ENCODE measurements at regions not wholly inside any gene's neighbourhood (a gene's known extent, or its start where the extent isn't known, plus 50 kb on each side); places are given as distances from the start of the nearest gene placed in this dataset.
"Not testable (repeated sequence)": the region's sequence is repeated elsewhere in the genome, so short reads cannot be mapped to it uniquely, and the experiment has no call there.

DNA sequence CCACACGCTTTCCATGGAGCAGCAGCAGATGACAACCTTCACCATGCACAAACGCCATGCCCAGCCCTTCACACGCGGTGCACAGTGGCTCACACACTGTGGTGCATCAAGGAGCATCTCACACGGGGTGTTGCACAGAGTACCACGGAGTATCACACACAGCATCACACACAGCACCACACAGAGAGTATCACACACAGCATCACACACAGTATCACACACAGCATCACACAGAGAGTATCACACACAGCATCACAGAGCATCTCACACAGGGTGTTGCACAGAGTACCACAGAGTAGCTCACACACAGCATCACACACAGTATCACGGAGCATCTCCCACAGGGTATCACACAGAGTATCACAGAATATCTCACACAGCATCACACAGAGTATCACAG is 122.2 kb upstream of the RAB4A start:
- DNase-seq (ENCODE audit: low read depth, low spot score), result no peak
- intact Hi-C loops (cut with micrococcal nuclease; ENCODE audit: unreplicated experiment) (no loop called here), in situ Hi-C loops (cut with HindIII; ENCODE audit: low pct_unique_long_range_greater_than_20kb, low sequenced_read_pairs) (no loop called here)
- Histone ChIP-seq H3K9me3 (ENCODE audit: control insufficient read depth, insufficient read depth, low read depth, low read length) (no peaks in the 10 kb centered on the region), H3K4me1 (ENCODE audit: control insufficient read depth, insufficient read depth, low read length) (no peaks in the 10 kb centered on the region), H3K4me3 (ENCODE audit: low read depth in 2 of 2, low read length in 2 of 2) (no peak overlapping the region), H3K27ac (ENCODE audit: low read length) (no peak overlapping the region), H3K36me3 (ENCODE audit: control insufficient read depth, insufficient read depth, low read length) (no peaks in the 10 kb centered on the region), H3K27me3 (ENCODE audit: control insufficient read depth, insufficient read depth, low read length) (peaks cover 4% of the 10 kb centered on the region)
- ChIA-PET POLR2A (no interaction called here), CTCF (no interaction called here)
- no TSS peak for BruUV-seq (replicated peaks)
- 0 out of 2 replicates have a peak, but pooled peaks have one; percentile 21 for ATAC-seq
- no peak for TF ChIP-seq POLR2AphosphoS5 (IDR thresholded peaks at IDR 0.05; ENCODE audit: low read depth, low read length)
- TF ChIP-seq SIN3A (IDR thresholded peaks at IDR 0.05; ENCODE audit: borderline replicate concordance, insufficient read depth, low read depth, low read length), result no peak
- no peak for TF ChIP-seq REST (IDR thresholded peaks at IDR 0.05; ENCODE audit: insufficient read depth in 1 of 2, low read depth in 2 of 2, low read length in 1 of 2)
- TF ChIP-seq, protein P1, sequence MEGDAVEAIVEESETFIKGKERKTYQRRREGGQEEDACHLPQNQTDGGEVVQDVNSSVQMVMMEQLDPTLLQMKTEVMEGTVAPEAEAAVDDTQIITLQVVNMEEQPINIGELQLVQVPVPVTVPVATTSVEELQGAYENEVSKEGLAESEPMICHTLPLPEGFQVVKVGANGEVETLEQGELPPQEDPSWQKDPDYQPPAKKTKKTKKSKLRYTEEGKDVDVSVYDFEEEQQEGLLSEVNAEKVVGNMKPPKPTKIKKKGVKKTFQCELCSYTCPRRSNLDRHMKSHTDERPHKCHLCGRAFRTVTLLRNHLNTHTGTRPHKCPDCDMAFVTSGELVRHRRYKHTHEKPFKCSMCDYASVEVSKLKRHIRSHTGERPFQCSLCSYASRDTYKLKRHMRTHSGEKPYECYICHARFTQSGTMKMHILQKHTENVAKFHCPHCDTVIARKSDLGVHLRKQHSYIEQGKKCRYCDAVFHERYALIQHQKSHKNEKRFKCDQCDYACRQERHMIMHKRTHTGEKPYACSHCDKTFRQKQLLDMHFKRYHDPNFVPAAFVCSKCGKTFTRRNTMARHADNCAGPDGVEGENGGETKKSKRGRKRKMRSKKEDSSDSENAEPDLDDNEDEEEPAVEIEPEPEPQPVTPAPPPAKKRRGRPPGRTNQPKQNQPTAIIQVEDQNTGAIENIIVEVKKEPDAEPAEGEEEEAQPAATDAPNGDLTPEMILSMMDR (IDR thresholded peaks at IDR 0.05), result no peak
- no peak for TF ChIP-seq TCF7L2 (IDR thresholded peaks at IDR 0.05; ENCODE audit: low read depth, low read length)

DNA sequence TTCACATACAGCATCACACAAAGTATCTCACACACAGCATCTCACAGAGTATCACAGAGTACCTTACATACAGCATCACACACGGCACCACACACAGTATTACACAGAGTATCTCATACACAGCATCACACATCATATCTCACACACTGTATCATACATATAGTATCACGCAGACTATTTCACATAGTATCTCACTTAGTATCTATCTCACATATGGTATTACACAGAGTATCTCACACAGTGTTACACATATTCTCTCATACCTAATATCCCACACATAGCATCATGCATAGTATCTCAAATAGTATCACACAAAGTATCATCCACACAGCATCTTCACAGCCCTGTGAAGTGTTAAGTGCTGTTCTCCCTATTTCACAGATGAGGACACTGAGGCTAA is 121.5 kb upstream of the RAB4A start:
- no TSS peak for BruUV-seq (replicated peaks)
- H3K9me3 ChIP-seq (ENCODE audit: control insufficient read depth, insufficient read depth, low read depth, low read length), result no peaks in the 10 kb centered on the region
- DNase-seq (ENCODE audit: low read depth, low spot score), result no peak
- CTCF ChIA-PET, result no interaction called here
- intact Hi-C loops (cut with micrococcal nuclease; ENCODE audit: unreplicated experiment) (no loop called here), in situ Hi-C loops (cut with HindIII; ENCODE audit: low pct_unique_long_range_greater_than_20kb, low sequenced_read_pairs) (no loop called here)
- no peak overlapping the region for H3K27ac ChIP-seq (ENCODE audit: low read length)
- ATAC-seq, result no peak
- H3K4me1 ChIP-seq (ENCODE audit: control insufficient read depth, insufficient read depth, low read length), result no peaks in the 10 kb centered on the region
- TF ChIP-seq TCF7L2 (IDR thresholded peaks at IDR 0.05; ENCODE audit: low read depth, low read length), result no peak
- H3K4me3 ChIP-seq (ENCODE audit: low read depth in 2 of 2, low read length in 2 of 2), result no peak overlapping the region
- H3K36me3 ChIP-seq (ENCODE audit: control insufficient read depth, insufficient read depth, low read length), result no peaks in the 10 kb centered on the region
- POLR2A ChIA-PET, result no interaction called here
- peaks cover 4% of the 10 kb centered on the region for H3K27me3 ChIP-seq (ENCODE audit: control insufficient read depth, insufficient read depth, low read length)

DNA sequence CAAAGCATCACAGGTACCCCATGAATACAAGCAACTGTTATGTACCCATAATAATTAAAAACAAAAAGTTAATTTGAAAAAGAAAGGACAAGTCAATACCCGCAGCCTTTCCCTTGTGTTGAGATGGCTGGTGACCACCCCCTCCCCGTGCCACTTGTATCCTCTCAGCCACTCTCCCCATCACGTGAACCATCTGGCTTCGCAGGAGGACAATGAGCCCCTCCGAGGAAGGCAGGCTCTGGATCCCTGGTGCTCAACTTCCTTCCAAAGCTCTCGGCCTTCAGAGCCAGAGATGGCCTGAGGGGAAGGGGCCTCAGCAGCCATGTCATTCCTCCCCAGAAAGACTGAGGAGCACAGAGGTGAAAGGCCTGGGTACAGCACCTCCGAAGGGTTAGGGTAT is 120.4 kb upstream of the RAB4A start:
- CTCF ChIA-PET, result no interaction called here
- ATAC-seq (no peak), DNase-seq (ENCODE audit: low read depth, low spot score) (no peak)
- Histone ChIP-seq H3K4me3 (ENCODE audit: low read depth in 2 of 2, low read length in 2 of 2) (no peak overlapping the region), H3K9me3 (ENCODE audit: control insufficient read depth, insufficient read depth, low read depth, low read length) (no peaks in the 10 kb centered on the region), H3K27me3 (ENCODE audit: control insufficient read depth, insufficient read depth, low read length) (peaks cover 4% of the 10 kb centered on the region), H3K4me1 (ENCODE audit: control insufficient read depth, insufficient read depth, low read length) (no peaks in the 10 kb centered on the region), H3K36me3 (ENCODE audit: control insufficient read depth, insufficient read depth, low read length) (no peaks in the 10 kb centered on the region), H3K27ac (ENCODE audit: low read length) (no peak overlapping the region)
- POLR2A ChIA-PET, result no interaction called here
- in situ Hi-C loops (cut with HindIII; ENCODE audit: low pct_unique_long_range_greater_than_20kb, low sequenced_read_pairs) (no loop called here), intact Hi-C loops (cut with micrococcal nuclease; ENCODE audit: unreplicated experiment) (no loop called here)
- BruUV-seq (replicated peaks), result no TSS peak
- no peak for TF ChIP-seq SIN3A (IDR thresholded peaks at IDR 0.05; ENCODE audit: borderline replicate concordance, insufficient read depth, low read depth, low read length)
- no peak for TF ChIP-seq REST (IDR thresholded peaks at IDR 0.05; ENCODE audit: insufficient read depth in 1 of 2, low read depth in 2 of 2, low read length in 1 of 2)
- TF ChIP-seq POLR2AphosphoS5 (IDR thresholded peaks at IDR 0.05; ENCODE audit: low read depth, low read length), result no peak

GRCh38 chr1:229151412-229151811 is 119.5 kb upstream of the RAB4A start:
- DNase-seq (ENCODE audit: low read depth, low spot score); POLR2A ChIA-PET; H3K4me1 ChIP-seq (ENCODE audit: control insufficient read depth, insufficient read depth, low read length); H3K9me3 ChIP-seq (ENCODE audit: control insufficient read depth, insufficient read depth, low read depth, low read length); H3K27ac ChIP-seq (ENCODE audit: low read length); intact Hi-C loops (cut with micrococcal nuclease; ENCODE audit: unreplicated experiment); H3K36me3 ChIP-seq (ENCODE audit: control insufficient read depth, insufficient read depth, low read length); H3K4me3 ChIP-seq (ENCODE audit: low read depth in 2 of 2, low read length in 2 of 2); H3K27me3 ChIP-seq (ENCODE audit: control insufficient read depth, insufficient read depth, low read length); in situ Hi-C loops (cut with HindIII; ENCODE audit: low pct_unique_long_range_greater_than_20kb, low sequenced_read_pairs); BruUV-seq (replicated peaks); ATAC-seq: not testable (repeated sequence)
- CTCF ChIA-PET, result interaction anchor here (0.6 kb wide), 1 partner anchor 424 kb away, joined by 3 read pairs; no protein-coding TSS in a partner anchor

Data from Panc1 (cell line).